ENCODE measurements at regions not wholly inside any gene's neighbourhood (a gene's known extent, or its start where the extent isn't known, plus 50 kb on each side); places are given as distances from the start of the nearest gene placed in this dataset.

- no peaks in the 10 kb centered on the region for H3K4me1 Mint-ChIP-seq
- peaks cover 8% of the 10 kb centered on the region for H3K9me3 Mint-ChIP-seq
- H3K36me3 Mint-ChIP-seq (ENCODE audit: low read depth), result no peaks in the 10 kb centered on the region
- H3K27ac Mint-ChIP-seq, result no peak overlapping the region
- no peak overlapping the region for H3K4me3 Mint-ChIP-seq
- no peaks in the 10 kb centered on the region for H3K27me3 Mint-ChIP-seq (ENCODE audit: low read depth)
- TF ChIP-seq CTCF (IDR thresholded peaks at IDR 0.05; ENCODE audit: unreplicated experiment in 3 of 3), result no peak
These were observed 200.5 kb downstream of the KCNA4 start for GRCh38 chr11:29816359-29816758.

DNA sequence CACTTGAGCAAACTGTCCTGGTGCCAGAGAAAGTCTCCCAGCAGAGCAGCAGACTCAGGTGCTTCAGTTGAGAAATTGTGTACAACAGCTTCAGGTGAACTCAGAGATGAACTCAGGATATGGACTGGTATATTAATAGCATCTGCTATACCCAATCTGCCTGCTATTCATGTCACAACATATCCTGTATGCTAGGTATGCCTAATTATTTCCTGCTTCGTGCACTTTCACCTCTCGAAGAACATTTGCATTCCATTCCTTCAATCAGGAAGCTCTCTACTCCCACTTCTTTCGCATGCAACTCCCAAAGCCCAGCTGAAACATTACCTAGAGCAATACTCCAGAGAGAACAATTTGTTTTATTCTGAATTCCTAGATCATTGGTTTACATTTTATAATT is 207.7 kb downstream of the KCNA4 start:
- H3K27ac Mint-ChIP-seq, result no peak overlapping the region
- no peaks in the 10 kb centered on the region for H3K27me3 Mint-ChIP-seq (ENCODE audit: low read depth)
- no peak overlapping the region for H3K4me3 Mint-ChIP-seq
- no peaks in the 10 kb centered on the region for H3K9me3 Mint-ChIP-seq
- no peak for TF ChIP-seq CTCF (IDR thresholded peaks at IDR 0.05; ENCODE audit: unreplicated experiment in 3 of 3)
- no peaks in the 10 kb centered on the region for H3K36me3 Mint-ChIP-seq (ENCODE audit: low read depth)
- H3K4me1 Mint-ChIP-seq, result no peaks in the 10 kb centered on the region

GRCh38 chr11:29802522-29802921 is 214.3 kb downstream of the KCNA4 start:
- Mint-ChIP-seq H3K9me3 (no peaks in the 10 kb centered on the region), H3K36me3 (ENCODE audit: low read depth) (no peaks in the 10 kb centered on the region), H3K4me1 (peaks cover 17% of the 10 kb centered on the region), H3K27ac (no peak overlapping the region), H3K4me3 (no peak overlapping the region), H3K27me3 (ENCODE audit: low read depth) (no peaks in the 10 kb centered on the region)
- no peak for TF ChIP-seq CTCF (IDR thresholded peaks at IDR 0.05; ENCODE audit: unreplicated experiment in 3 of 3)

DNA sequence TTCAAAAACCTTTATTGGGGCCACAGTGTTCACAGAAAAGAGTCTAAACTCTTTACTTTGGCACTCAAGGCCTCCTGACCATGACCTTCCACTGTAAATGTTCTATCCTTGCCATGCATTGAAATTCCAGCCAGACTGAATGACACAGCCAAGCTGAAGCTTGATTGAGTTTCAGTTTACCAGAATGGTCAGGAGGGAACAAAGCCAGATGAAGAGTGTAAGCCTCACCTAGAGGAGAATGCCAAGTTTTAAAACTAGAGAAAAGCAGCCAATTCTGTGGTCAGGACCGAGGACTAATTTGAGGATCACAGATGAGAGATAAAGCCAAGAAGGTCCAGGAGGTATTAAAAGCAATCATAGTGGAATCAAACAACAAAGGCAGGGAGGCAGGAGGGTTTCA is 215.3 kb downstream of the KCNA4 start:
- peaks cover 2% of the 10 kb centered on the region for H3K9me3 Mint-ChIP-seq
- no peak for TF ChIP-seq CTCF (IDR thresholded peaks at IDR 0.05; ENCODE audit: unreplicated experiment in 3 of 3)
- peak overlapping the region in 1 of 3 experiments; percentile 20 for H3K27ac Mint-ChIP-seq
- H3K36me3 Mint-ChIP-seq (ENCODE audit: low read depth), result no peaks in the 10 kb centered on the region
- H3K27me3 Mint-ChIP-seq (ENCODE audit: low read depth), result no peaks in the 10 kb centered on the region
- H3K4me3 Mint-ChIP-seq, result no peak overlapping the region
- H3K4me1 Mint-ChIP-seq, result peaks cover 17% of the 10 kb centered on the region

- Mint-ChIP-seq H3K4me1 (peaks cover 14% of the 10 kb centered on the region), H3K4me3 (no peak overlapping the region), H3K27ac (no peak overlapping the region), H3K36me3 (ENCODE audit: low read depth) (no peaks in the 10 kb centered on the region), H3K9me3 (peaks cover 11% of the 10 kb centered on the region), H3K27me3 (ENCODE audit: low read depth) (no peaks in the 10 kb centered on the region)
- no peak for TF ChIP-seq CTCF (IDR thresholded peaks at IDR 0.05; ENCODE audit: unreplicated experiment in 3 of 3)
These were observed 230.7 kb downstream of the KCNA4 start for GRCh38 chr11:29786092-29786491.

GRCh38 chr11:29783506-29783905 is 233.3 kb downstream of the KCNA4 start:
- Mint-ChIP-seq H3K4me3 (no peak overlapping the region), H3K27ac (no peak overlapping the region), H3K9me3 (peaks cover 5% of the 10 kb centered on the region), H3K36me3 (ENCODE audit: low read depth) (no peaks in the 10 kb centered on the region), H3K27me3 (ENCODE audit: low read depth) (no peaks in the 10 kb centered on the region), H3K4me1 (peaks cover 29% of the 10 kb centered on the region)
- no peak for TF ChIP-seq CTCF (IDR thresholded peaks at IDR 0.05; ENCODE audit: unreplicated experiment in 3 of 3)
